Naive B cell (primary cell): ENCODE measurements at regions not wholly inside any gene's neighbourhood (a gene's known extent, or its start where the extent isn't known, plus 50 kb on each side); places are given as distances from the start of the nearest gene placed in this dataset.

ENCODE experiments used
- ATAC-seq, 2 donors: fragments of 150-1000 bp; cut with Tn5 transposase; 2 replicates each; pipeline ENCODE4 v1.10.0; 2021; ENCODE audit warnings: low read depth in 2 of 2, mild to moderate bottlenecking in 2 of 2, moderate library complexity in 2 of 2
- DNase-seq: peaks from one replicate; pipeline ENCODE4 v3.0.0; 2022
- H3K27ac Mint-ChIP-seq, 6 donors: one replicate each; pipeline ENCODE4 v1.8.0; 2020 to 2022; ENCODE audit warnings: mild to moderate bottlenecking in 6 of 6, mixed read lengths in 6 of 6, moderate library complexity in 5 of 6, inconsistent platforms in 2 of 6
- H3K27me3 Mint-ChIP-seq, 3 donors: one replicate each; pipeline ENCODE4 v1.8.0; 2021 to 2022; ENCODE audit warnings: mixed read lengths in 3 of 3, mild to moderate bottlenecking in 1 of 3
- H3K36me3 Mint-ChIP-seq, 2 donors: one replicate each; pipeline ENCODE4 v1.8.0; 2020 to 2022; ENCODE audit warnings: mixed read lengths in 2 of 2, inconsistent platforms in 1 of 2, mild to moderate bottlenecking in 1 of 2
- H3K4me1 Mint-ChIP-seq, 3 donors: one replicate each; pipeline ENCODE4 v1.8.0; 2020 to 2022; ENCODE audit warnings: mixed read lengths in 3 of 3, inconsistent platforms in 1 of 3, mild to moderate bottlenecking in 1 of 3, moderate library complexity in 1 of 3
- H3K4me3 Mint-ChIP-seq, 8 donors: one replicate each; pipeline ENCODE4 v1.8.0; 2020 to 2022; ENCODE audit warnings: mild to moderate bottlenecking in 8 of 8, mixed read lengths in 8 of 8, moderate library complexity in 8 of 8, inconsistent platforms in 2 of 8
- H3K9me3 Mint-ChIP-seq, 7 donors: one replicate each; pipeline ENCODE4 v1.8.0; 2020 to 2022; ENCODE audit warnings: mixed read lengths in 7 of 7, mild to moderate bottlenecking in 5 of 7, inconsistent platforms in 2 of 7, moderate library complexity in 1 of 7

- peaks cover 0 to 5% (median 4%) of the 10 kb centered on the region in 3 donors for H3K27me3 Mint-ChIP-seq
- no peaks in the 10 kb centered on the region for H3K36me3 Mint-ChIP-seq
- DNase-seq (no peak), ATAC-seq (no peak)
- peaks cover 0 to 21% (median 7%) of the 10 kb centered on the region in 7 donors for H3K9me3 Mint-ChIP-seq
- H3K27ac Mint-ChIP-seq = no peak overlapping the region
- no peaks in the 10 kb centered on the region for H3K4me1 Mint-ChIP-seq
- no peak overlapping the region for H3K4me3 Mint-ChIP-seq
Observed at GRCh38 chr3:27059489-27059888, 309.7 kb downstream of the NEK10 start.
